AG08395 (cell line): ENCODE measurements at regions not wholly inside any gene's neighbourhood (a gene's known extent, or its start where the extent isn't known, plus 50 kb on each side); places are given as distances from the start of the nearest gene placed in this dataset.
"Not testable (repeated sequence)": the region's sequence is repeated elsewhere in the genome, so short reads cannot be mapped to it uniquely, and the experiment has no call there.

Source experiments
- DNase-seq: peaks from one replicate; pipeline ENCODE4 v3.0.0; 2012; ENCODE audit warnings: mixed read lengths, low spot score

- DNase-seq, result not testable (repeated sequence)
These were observed 89.0 kb upstream of the RANBP6 start for GRCh38 chr9:6104406-6104805.

DNA sequence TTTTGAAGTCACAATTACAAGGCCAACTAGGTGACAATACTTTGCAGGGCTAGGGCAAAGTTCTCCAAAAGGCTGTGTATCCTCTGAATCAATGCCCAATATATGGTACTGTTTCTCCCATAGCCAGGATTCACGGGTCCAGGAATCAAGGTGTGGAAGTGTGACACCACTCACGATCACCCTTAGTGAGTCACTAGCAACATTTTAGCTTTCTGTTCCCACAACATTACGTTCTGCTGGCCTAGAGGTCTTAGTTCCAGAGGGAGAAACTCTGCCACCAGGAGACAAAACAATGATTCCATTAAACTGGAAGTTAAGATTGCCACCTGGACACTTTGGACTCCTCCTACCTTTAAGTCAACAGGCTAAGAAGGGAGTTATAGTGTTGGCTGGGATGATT lies 88.5 kb upstream of the RANBP6 start:
- not testable (repeated sequence) for DNase-seq

GRCh38 chr9:6102336-6102987 lies 87.0 kb upstream of the RANBP6 start:
- DNase-seq, result peak; percentile 13

GRCh38 chr9:6101725-6102124 lies 86.3 kb upstream of the RANBP6 start:
- DNase-seq, result not testable (repeated sequence)

DNA sequence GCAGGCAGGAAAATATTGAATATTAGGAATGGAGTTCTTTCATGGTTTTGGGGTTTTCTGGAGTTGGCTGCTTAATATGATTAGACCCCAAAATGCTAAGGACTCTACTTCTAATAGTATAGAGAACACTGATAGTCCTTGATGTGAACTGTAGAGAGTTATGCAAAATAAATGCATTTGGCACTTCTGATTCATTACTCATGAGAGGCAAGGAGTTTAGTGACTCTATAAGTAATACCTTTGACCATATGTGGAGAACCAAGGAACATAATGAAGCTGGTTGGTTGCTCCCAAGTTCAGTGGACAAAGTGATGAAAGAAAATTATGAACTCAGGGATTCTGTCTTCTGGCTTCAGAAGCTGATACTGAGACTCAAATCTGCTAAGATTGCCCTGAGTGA lies 83.9 kb upstream of the RANBP6 start:
- not testable (repeated sequence) for DNase-seq

DNA sequence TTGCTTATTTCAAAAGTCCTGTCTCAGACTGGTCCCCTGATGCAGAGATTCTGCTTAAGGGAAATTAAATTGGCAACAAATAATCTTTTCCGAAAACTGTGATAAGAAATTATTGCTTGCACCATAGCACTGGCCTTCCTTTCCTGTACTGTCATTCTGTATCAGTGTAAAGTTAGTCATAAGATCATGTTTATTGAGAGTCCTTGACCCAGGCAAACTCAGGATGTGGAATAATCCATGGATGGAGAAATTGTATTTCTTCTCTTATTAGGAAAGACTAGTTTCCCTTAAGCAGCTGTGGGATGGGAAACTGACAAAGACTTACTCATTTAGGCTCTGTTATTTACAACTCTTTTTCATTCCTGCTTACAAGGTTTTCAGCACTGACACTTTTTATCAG lies 83.0 kb upstream of the RANBP6 start:
- no peak for DNase-seq

DNA sequence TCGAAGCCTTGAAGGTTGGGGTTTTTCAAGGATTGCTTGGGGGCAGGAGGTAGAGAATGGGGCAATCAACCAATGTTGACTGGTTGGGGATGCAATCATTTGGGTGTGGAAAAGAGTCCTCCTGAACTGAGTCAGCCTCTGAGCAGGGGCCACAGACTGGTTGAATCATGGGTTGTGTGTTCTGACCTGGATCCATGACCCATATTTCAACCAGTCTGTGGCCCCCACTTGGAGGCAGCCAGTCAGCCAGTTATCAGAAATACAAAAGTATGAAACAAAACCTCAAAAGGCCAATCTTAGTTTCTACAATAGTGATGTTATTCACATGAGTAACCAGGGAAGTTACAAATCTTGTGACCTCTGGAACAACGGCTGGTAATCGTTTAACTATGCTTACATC lies 81.4 kb upstream of the RANBP6 start:
- peak; percentile 65 for DNase-seq

- no peak for DNase-seq
These were observed 75.1 kb upstream of the RANBP6 start for GRCh38 chr9:6090277-6091210.

GRCh38 chr9:6089300-6089699 lies 73.9 kb upstream of the RANBP6 start:
- no peak for DNase-seq

- no peak for DNase-seq
These were observed 70.7 kb upstream of the RANBP6 start for GRCh38 chr9:6086006-6086655.

DNA sequence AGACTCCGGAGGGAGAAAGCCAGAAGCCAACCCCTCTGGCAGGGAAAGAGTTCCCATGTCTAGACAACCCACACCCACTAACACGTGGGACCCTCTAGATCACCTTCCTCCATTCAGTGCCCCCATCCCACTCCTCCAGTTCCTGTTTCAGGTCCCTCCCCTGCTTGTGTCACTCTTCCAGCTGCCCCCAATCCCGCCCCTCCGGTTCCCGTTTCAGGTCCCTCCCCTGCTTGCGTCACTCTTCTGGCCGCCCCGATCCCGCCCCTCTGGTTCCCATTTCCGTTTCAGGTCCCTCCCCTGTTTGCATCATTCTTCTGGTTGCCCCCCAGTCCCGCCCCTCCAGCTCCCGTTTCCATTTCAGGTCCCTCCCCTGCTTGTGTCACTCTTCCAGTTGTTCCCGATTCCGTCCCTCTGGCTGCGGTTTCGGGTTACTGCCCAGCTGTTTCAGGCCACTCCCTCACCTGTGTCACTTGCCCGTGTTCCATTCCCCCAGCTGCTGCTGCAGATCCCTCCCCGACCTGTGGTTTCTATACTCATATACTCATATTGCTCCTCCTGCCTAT lies 64.8 kb upstream of the RANBP6 start:
- DNase-seq, result peak; percentile 91

GRCh38 chr9:6079386-6079785 lies 64.0 kb upstream of the RANBP6 start:
- no peak for DNase-seq

DNA sequence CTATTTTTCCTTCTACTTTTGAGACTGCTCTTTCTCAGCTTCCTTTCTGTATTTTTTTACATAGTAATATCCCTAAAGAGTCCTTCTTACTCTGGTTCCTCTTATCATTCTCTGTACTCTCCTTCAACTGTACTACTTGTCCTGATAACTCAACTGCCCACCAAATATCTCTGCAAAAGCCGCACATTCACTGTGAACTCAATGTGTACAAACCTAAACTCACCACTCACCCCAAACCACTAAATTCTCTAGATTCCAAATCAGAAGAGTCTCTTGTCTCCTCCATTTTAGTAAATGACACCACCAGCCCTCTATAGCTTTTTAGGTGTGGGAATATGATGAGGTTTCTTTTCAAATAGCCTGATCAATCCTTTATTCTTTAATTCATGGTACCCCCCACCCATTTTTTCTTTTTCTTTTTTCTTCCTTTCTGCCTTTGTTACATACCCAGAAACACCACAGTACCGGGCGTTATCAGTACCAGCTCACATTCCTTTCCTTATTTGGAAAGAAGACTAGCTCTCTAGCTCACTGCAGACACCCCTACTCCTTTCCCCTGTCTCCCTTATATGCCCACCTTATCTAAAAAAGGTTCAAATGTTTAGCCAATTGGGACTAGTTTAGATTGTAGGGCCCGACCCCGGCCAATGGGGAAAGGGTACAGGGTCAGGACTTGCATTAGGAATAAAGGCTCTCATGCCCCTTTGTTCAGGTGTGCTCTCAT lies 63.1 kb upstream of the RANBP6 start:
- DNase-seq, result no peak

DNA sequence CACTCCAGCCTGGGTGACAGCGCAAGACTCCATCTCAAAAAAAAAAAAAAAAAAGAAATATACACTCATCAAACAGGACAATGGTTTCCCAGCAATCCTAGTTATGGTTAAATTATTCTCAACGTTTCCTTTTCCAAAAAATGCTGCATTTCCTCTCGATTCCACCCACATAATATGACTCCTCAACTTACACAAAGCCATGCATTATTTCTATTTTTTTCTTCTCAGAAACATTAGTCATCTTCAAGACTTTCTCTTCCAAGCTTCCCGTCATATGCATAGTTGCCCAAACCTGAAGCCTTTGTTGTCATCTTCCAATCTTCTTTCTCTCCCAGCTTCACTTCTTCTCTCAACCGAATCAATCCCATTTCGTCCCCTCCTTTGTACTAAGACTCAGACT lies 61.4 kb upstream of the RANBP6 start:
- DNase-seq, result no peak

DNA sequence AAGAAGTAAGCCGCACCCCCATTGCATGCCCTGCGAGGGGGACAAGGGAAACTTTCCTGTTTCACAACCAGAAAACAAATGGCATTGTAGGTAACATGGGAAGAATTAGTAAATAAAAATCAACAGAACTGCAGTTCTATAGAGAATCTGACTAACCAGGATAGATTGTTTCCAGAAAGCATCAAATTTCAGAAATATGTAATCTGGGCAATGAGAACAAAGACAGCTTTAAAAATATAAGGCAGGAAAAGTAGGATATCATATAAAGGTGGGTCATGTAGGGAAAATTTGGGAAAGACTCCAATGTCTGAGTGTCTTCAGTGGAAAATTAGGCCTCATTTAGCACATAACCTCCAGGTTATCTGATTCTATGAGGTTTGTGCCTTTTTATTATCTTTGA lies 58.3 kb upstream of the RANBP6 start:
- DNase-seq, result no peak

DNA sequence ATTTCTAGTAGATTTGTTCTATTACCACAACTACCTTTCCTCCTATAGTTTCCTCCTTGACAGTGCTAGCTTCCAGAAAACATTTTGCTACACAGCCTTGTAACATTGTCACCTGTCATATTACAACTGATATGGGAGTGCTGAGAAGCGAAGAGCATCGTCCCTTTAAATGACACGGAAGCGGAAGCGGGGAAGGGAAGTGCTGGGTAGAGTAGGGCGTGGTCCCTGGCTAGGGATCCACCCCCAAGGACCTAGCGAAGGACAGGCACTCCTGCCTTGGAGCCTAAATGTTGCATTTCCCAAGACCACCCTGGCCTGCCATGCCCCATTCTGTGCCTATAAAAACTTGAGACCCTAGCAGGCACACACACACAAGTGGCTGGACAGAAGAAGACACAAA lies 57.4 kb upstream of the RANBP6 start:
- no peak for DNase-seq

- no peak for DNase-seq
These were observed 57.0 kb upstream of the RANBP6 start for GRCh38 chr9:6072453-6072852.

DNA sequence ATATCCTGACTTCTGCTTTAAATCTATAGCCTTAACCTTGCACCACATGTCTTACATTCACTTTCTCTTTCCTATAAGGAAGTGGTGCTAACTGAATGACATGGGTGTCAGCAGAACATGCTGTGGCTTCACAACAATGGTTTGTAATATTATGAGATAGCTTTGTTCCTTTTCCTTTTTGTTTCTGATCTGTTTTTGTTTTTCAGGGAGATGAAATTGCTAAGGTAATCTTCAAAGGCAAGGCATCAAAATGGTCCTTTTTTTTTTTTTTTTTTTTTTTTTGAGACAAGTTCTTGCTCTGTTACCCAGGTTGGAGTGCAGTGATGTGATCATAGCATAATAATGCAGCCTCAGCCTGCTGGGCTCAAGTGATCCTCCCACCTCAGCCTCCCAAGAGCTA lies 53.6 kb upstream of the RANBP6 start:
- no peak for DNase-seq

DNA sequence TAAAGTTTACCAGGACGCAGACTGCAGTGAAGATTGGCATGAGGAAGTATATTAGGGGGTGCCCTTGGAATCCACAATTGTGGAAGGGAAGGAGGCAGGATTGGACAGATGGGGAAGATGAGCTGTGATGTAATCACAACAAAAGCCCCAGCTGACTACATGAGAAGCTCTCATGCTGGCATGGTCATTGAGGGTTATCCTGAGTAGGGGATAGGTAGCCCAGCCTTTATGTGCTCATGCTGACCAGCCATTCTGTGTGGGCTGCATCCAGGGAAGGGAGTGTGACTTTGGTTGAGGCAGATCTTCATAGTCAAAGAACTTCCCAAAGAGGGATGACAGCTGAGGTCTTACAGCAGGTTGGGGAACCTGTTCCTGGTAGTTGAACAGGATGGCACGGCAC lies 52.0 kb upstream of the RANBP6 start:
- DNase-seq, result no peak
